WTC11 (cell line): ENCODE measurements at regions not wholly inside any gene's neighbourhood (a gene's known extent, or its start where the extent isn't known, plus 50 kb on each side); places are given as distances from the start of the nearest gene placed in this dataset.

ENCODE experiments used
- ATAC-seq: fragments of 200-7000 bp; cut with Tn5 transposase; 2 replicates; pipeline ENCODE4 v1.10.0; 2021; ENCODE audit warnings: mild to moderate bottlenecking, moderate library complexity
- CTCF ChIA-PET: fragments of 300-600 bp; sonication (Branson Sonifier 250); formaldehyde crosslinking; loops from one replicate; lab custom pipeline; 2021; ENCODE audit warnings: antibody characterized with exemption; lab: Charles Lee
- POLR2A ChIA-PET: fragments of 350-600 bp; sonication (Branson Sonifier 250); formaldehyde crosslinking; loops from one replicate; lab custom pipeline; 2021; ENCODE audit warnings: antibody characterized with exemption; lab: Charles Lee
- DNase-seq: peaks from one replicate; pipeline ENCODE4 v3.0.0; 2021; ENCODE audit warnings: low spot score
- H3K27ac Mint-ChIP-seq: 2 replicates; pipeline ENCODE4 v1.8.0; 2021; ENCODE audit warnings: mixed read lengths
- H3K27me3 Mint-ChIP-seq: 2 replicates; pipeline ENCODE4 v1.8.0; 2021; ENCODE audit warnings: low read depth, mild to moderate bottlenecking, moderate library complexity, mixed read lengths
- H3K36me3 Mint-ChIP-seq: 2 replicates; pipeline ENCODE4 v1.8.0; 2021; ENCODE audit warnings: mixed read lengths
- H3K4me1 Mint-ChIP-seq: 2 replicates; pipeline ENCODE4 v1.8.0; 2022; ENCODE audit warnings: mixed read lengths
- H3K4me3 Mint-ChIP-seq: 2 replicates; pipeline ENCODE4 v1.8.0; 2021; ENCODE audit warnings: mild to moderate bottlenecking, moderate library complexity, mixed read lengths
- H3K9me3 Mint-ChIP-seq: 2 replicates; pipeline ENCODE4 v1.8.0; 2021; ENCODE audit warnings: mixed read lengths
- ARID4B ChIP-seq: sonication (generic); formaldehyde crosslinking; IDR thresholded peaks from 2 replicates; pipeline ENCODE4 v1.8.0; 2023; ENCODE audit warnings: missing genetic modification reagents, mild to moderate bottlenecking, borderline replicate concordance
- ATF3 ChIP-seq: sonication (generic); formaldehyde crosslinking; conservative IDR thresholded peaks from 2 replicates; pipeline ENCODE4 v1.8.1; 2022; ENCODE audit warnings: mild to moderate bottlenecking, missing genetic modification reagents
- CDX4 ChIP-seq: fragments of 250-450 bp; sonication (Bioruptor Pico); IDR thresholded peaks from 2 replicates; pipeline ENCODE4 v1.9.0; 2021; ENCODE audit warnings: moderate library complexity, mild to moderate bottlenecking, inconsistent platforms, borderline replicate concordance
- ELF4 ChIP-seq: sonication (generic); formaldehyde crosslinking; IDR thresholded peaks from 2 replicates; pipeline ENCODE4 v1.8.1; 2022; ENCODE audit warnings: low read depth, mild to moderate bottlenecking, moderate library complexity, missing genetic modification reagents
- GABPB1 ChIP-seq: sonication (generic); formaldehyde crosslinking; IDR thresholded peaks from 2 replicates; pipeline ENCODE4 v1.8.1; 2023; ENCODE audit warnings: mild to moderate bottlenecking, missing genetic modification reagents
- IRF1 ChIP-seq: sonication (generic); formaldehyde crosslinking; IDR thresholded peaks from 2 replicates; pipeline ENCODE4 v1.8.0; 2023; ENCODE audit warnings: missing genetic modification reagents
- JUN ChIP-seq: sonication (generic); formaldehyde crosslinking; IDR thresholded peaks from 2 replicates; pipeline ENCODE4 v1.8.0; 2023; ENCODE audit warnings: mild to moderate bottlenecking, missing genetic modification reagents
- NFATC4 ChIP-seq: fragments of 250-450 bp; sonication (Bioruptor Pico); IDR thresholded peaks from 2 replicates; pipeline ENCODE4 v1.9.0; 2021; ENCODE audit warnings: mild to moderate bottlenecking
- NR3C1 ChIP-seq: sonication (generic); formaldehyde crosslinking; conservative IDR thresholded peaks from 2 replicates; pipeline ENCODE4 v1.8.1; 2023; ENCODE audit warnings: low read depth, mild to moderate bottlenecking, missing genetic modification reagents
- PREB ChIP-seq: sonication (generic); formaldehyde crosslinking; IDR thresholded peaks from 2 replicates; pipeline ENCODE4 v1.8.1; 2022; ENCODE audit warnings: mild to moderate bottlenecking, missing genetic modification reagents, moderate library complexity, borderline replicate concordance
- SP1 ChIP-seq: sonication (generic); formaldehyde crosslinking; conservative IDR thresholded peaks from 2 replicates; pipeline ENCODE4 v1.8.1; 2022; ENCODE audit warnings: missing genetic modification reagents
- TEAD1 ChIP-seq: sonication (generic); formaldehyde crosslinking; IDR thresholded peaks from 2 replicates; pipeline ENCODE4 v1.8.0; 2022; ENCODE audit warnings: mild to moderate bottlenecking, missing genetic modification reagents
- ZNF121 ChIP-seq: sonication (generic); formaldehyde crosslinking; IDR thresholded peaks from 2 replicates; pipeline ENCODE4 v1.8.0; 2023; ENCODE audit warnings: missing genetic modification reagents
- ZNF425 ChIP-seq: fragments of 250-450 bp; sonication (Bioruptor Pico); conservative IDR thresholded peaks from 2 replicates; pipeline ENCODE4 v1.9.0; 2021; ENCODE audit warnings: mild to moderate bottlenecking
- ZNF532 ChIP-seq: fragments of 250-450 bp; sonication (Bioruptor Pico); IDR thresholded peaks from 2 replicates; pipeline ENCODE4 v1.9.0; 2021; ENCODE audit warnings: mild to moderate bottlenecking, borderline replicate concordance

- no peak for TF ChIP-seq GABPB1
- TF ChIP-seq ARID4B, result no peak
- TF ChIP-seq IRF1, result no peak
Measured at GRCh38 chr21:38056481-38056880, 140.2 kb upstream of the KCNJ6 start (continued).

- ChIA-PET POLR2A (no interaction called here), CTCF (no interaction called here)
- ATAC-seq, result no peak
- no peak overlapping the region for H3K27ac Mint-ChIP-seq
- peaks cover 27% of the 10 kb centered on the region for H3K27me3 Mint-ChIP-seq
- TF ChIP-seq CDX4 (no peak), SP1 (CRISPR knock-in tag) (no peak), PREB (CRISPR knock-in tag) (no peak)
- DNase-seq, result no peak
- no peaks in the 10 kb centered on the region for H3K4me1 Mint-ChIP-seq
- no peaks in the 10 kb centered on the region for H3K36me3 Mint-ChIP-seq
- H3K4me3 Mint-ChIP-seq, result no peak overlapping the region
- peaks cover 9% of the 10 kb centered on the region for H3K9me3 Mint-ChIP-seq
Measured at GRCh38 chr21:38057626-38058025, 141.4 kb upstream of the KCNJ6 start.

GRCh38 chr21:38060533-38060932 lies 144.3 kb upstream of the KCNJ6 start:
- no peak overlapping the region for H3K4me3 Mint-ChIP-seq
- H3K9me3 Mint-ChIP-seq, result peaks cover 12% of the 10 kb centered on the region
- no peak overlapping the region for H3K27ac Mint-ChIP-seq
- ChIA-PET POLR2A (no interaction called here), CTCF (no interaction called here)
- TF ChIP-seq ATF3 (CRISPR knock-in tag) (no peak), NFATC4 (CRISPR knock-in tag) (no peak), ELF4 (no peak)
- peaks cover 27% of the 10 kb centered on the region for H3K27me3 Mint-ChIP-seq
- H3K36me3 Mint-ChIP-seq, result no peaks in the 10 kb centered on the region
- DNase-seq (no peak), ATAC-seq (no peak)
- no peaks in the 10 kb centered on the region for H3K4me1 Mint-ChIP-seq

- ChIA-PET CTCF (no interaction called here), POLR2A (no interaction called here)
- Mint-ChIP-seq H3K27ac (no peak overlapping the region), H3K4me3 (no peak overlapping the region), H3K36me3 (no peaks in the 10 kb centered on the region), H3K9me3 (peaks cover 9% of the 10 kb centered on the region), H3K4me1 (no peaks in the 10 kb centered on the region), H3K27me3 (no peaks in the 10 kb centered on the region; the same call in 1 of the 2 replicates)
- DNase-seq, result no peak
- ATAC-seq, result no peak
- TF ChIP-seq NFATC4 (CRISPR knock-in tag) (no peak), NR3C1 (CRISPR knock-in tag) (no peak), JUN (CRISPR knock-in tag) (no peak), TEAD1 (CRISPR knock-in tag) (no peak), ZNF121 (CRISPR knock-in tag) (no peak), ZNF532 (CRISPR knock-in tag) (no peak), ZNF425 (no peak)
Measured at GRCh38 chr21:38067086-38067739, 151.0 kb upstream of the KCNJ6 start.
